Fibroblast of the aortic adventitia (primary cell): ENCODE measurements at regions not wholly inside any gene's neighbourhood (a gene's known extent, or its start where the extent isn't known, plus 50 kb on each side); places are given as distances from the start of the nearest gene placed in this dataset.

Experiments
- DNase-seq: peaks from one replicate; pipeline ENCODE4 v3.0.0-alpha.2; 2010; ENCODE audit warnings: low read depth
- H3K4me3 ChIP-seq: 2 replicates; pipeline ENCODE4 v1.5.1; 2011; ENCODE audit warnings: low read depth, mild to moderate bottlenecking, control low read depth, low read length, moderate library complexity
- TF ChIP-seq, protein P1 (sequence below): IDR thresholded peaks from 2 replicates; pipeline ENCODE4 v1.5.1; 2011; ENCODE audit warnings: mild to moderate bottlenecking, low read length, control low read depth, inconsistent platforms; ENCODE audit not compliant: insufficient read depth

DNA sequence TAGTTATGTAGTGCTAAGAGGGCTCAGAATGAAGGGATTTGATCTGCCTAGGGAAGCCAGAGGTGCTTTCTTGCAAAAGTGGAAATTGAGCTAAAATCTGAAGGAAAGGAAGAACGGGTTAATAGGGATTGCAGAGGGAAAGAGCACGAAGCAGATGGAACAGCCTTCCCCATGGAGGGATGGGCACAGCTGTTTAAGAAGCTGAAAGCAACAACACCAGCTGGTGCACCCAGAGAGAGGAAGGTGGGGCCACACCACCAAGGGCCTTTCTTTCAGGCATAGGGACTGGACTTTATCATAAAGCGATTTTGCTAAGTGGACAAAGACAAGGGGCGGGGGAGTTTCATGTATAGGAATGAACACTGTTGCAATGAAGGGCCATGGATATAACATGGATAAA, 65.8 kb upstream of the SNRPB2 start:
- H3K4me3 ChIP-seq, result no peak overlapping the region
- TF ChIP-seq, protein P1, sequence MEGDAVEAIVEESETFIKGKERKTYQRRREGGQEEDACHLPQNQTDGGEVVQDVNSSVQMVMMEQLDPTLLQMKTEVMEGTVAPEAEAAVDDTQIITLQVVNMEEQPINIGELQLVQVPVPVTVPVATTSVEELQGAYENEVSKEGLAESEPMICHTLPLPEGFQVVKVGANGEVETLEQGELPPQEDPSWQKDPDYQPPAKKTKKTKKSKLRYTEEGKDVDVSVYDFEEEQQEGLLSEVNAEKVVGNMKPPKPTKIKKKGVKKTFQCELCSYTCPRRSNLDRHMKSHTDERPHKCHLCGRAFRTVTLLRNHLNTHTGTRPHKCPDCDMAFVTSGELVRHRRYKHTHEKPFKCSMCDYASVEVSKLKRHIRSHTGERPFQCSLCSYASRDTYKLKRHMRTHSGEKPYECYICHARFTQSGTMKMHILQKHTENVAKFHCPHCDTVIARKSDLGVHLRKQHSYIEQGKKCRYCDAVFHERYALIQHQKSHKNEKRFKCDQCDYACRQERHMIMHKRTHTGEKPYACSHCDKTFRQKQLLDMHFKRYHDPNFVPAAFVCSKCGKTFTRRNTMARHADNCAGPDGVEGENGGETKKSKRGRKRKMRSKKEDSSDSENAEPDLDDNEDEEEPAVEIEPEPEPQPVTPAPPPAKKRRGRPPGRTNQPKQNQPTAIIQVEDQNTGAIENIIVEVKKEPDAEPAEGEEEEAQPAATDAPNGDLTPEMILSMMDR, result no peak
- DNase-seq, result no peak

DNA sequence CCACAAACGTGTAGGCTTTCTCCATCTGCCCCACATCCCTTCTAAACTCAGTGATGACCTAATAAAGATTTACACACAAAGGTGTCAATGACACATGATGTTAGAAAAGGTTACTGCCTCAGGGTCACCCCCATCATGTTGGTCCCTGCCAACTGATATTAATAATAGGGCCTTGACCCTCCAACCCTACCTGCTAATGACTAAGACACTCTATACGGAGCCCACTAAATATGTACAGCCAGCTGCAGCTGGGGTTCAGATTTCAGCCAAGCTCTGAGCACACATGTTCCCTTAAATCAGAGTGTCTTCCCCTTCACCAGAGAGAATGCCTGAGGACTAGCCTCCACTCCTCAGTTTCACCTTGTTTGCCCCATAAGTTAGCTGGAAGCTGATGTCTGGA, 67.4 kb upstream of the SNRPB2 start:
- no peak for DNase-seq
- H3K4me3 ChIP-seq, result no peak overlapping the region
- TF ChIP-seq, protein P1, result no peak

DNA sequence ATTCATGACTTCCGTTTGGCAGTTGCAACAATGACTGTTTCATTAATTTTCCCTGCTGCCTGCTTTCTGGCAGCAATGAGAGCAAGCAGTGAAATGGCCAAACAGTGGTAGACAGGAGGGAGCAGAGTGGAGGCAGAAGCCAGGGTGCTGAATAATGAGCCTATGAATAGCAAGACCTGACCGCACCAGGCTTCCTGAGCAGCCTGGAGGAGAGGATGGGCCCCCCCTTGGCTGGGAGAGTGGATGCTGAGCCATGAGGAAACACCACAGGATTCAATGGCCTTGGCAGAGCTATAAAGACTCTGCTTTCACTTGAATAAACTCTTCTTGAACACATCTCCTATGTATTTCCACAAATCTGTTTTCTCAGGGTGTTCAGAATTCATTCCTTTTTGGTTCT, 68.1 kb upstream of the SNRPB2 start:
- no peak overlapping the region for H3K4me3 ChIP-seq
- peak; percentile 12 for DNase-seq
- TF ChIP-seq, protein P1, result no peak

DNA sequence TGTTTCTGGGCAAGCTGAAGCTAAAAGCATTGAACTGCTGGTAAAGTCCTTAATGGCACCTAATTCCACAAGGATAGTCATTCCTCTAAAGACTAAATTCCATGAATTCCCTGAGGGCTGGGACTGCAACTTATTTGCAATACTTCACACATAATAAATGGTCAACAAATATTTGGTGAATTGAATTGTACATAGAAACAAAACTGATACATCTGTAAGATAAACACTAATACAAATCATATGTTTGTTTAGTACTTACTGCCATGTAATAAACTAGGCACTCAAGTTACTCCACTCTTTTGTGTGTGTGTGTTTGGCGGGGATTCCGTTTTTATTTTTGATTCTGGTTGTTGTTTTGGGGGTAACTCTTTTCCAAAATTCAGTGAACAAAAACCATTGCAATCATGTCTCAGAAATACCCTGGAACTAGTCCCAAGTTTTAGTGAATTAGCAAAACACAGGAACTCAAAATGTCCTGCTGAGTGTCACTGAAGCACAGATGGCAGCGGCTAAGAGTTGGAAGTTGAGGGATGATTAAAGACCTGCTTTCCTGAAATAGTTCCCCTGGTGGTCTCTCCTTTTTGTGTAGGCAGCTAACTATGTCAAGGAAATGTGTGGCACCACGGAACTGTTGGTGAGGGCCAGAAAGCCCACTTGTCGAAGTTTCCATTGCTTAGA, 74.8 kb upstream of the SNRPB2 start:
- no peak overlapping the region for H3K4me3 ChIP-seq
- TF ChIP-seq, protein P1, result no peak
- DNase-seq, result no peak

DNA sequence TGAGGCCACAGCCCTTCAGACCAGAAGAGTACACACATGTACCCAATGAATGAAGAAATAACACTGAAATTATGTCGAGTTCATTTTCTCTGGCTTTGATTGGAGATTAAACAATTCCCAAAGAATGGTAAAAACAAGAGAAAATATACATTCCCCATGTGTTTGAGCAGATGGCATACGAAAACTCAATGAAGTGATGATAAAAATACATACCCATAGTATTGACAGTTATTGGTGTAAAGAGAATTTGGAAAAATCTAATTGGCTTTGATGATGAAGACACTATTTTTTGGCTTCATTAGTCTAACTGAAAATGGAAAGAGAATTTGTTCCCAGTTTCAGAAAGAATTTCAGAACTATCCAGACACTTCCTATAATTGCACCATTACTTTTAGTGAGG, 76.6 kb upstream of the SNRPB2 start:
- no peak for DNase-seq
- TF ChIP-seq, protein P1, result no peak
- no peak overlapping the region for H3K4me3 ChIP-seq

DNA sequence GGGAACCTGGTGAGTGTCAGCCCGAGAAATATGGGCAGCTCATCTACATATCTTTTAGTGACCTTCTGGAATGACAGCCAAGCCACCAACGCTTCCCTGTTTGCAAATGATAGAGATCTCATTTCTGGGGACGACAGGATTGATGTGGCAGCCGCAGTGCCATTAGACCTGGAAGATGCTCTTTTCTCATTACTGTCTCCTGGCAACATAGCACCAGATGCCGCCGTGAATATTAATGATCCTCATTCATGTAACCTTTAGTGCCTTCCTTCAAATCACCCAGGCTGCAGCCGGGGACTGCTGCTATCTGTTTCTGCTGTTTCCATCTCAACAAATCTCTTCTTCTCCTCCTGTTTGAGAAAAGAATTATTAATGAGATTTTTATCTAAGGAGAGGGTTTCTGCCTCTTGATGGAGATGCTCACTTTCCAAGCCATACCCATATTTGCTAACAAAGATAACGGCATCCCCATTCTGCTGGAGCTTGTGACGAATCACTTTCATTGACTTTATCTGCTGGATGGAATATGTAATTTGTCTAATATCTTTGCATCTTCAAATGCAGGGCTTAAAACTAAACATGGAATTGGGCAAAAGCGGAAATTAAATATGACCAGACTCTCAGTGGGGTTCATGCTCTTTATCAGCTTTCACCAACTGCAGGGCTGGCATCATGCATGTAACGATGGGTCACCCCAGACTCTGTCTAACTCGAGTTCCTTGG, 74.8 kb upstream of the KIF16B start:
- DNase-seq, result no peak
- TF ChIP-seq, protein P1, result no peak
- H3K4me3 ChIP-seq, result no peak overlapping the region
